ENCODE measurements at regions not wholly inside any gene's neighbourhood (a gene's known extent, or its start where the extent isn't known, plus 50 kb on each side); places are given as distances from the start of the nearest gene placed in this dataset.
A peak's percentile ranks its signal among the peaks of the same experiment; 100 is the strongest.

GRCh38 chr4:112003231-112003907 is 141.9 kb upstream of the FAM241A start:
- TF ChIP-seq FOXP2 (optimal IDR thresholded peaks at IDR 0.05; ENCODE audit: control extremely low read depth, extremely low read length, insufficient read depth) = no peak
- TF ChIP-seq EZH2 (IDR thresholded peaks at IDR 0.05) = no peak
- no peak for TF ChIP-seq POLR2AphosphoS5 (IDR thresholded peaks at IDR 0.05; ENCODE audit: borderline replicate concordance, low read depth, low read length)
- DNase-seq (ENCODE audit: low read depth, low spot score) = no peak
- Histone ChIP-seq H3K36me3 (ENCODE audit: insufficient read depth, low read length) (no peaks in the 10 kb centered on the region), H3K9me3 (ENCODE audit: low read depth, low read length) (no peaks in the 10 kb centered on the region), H3K27ac (no peak overlapping the region), H3K9ac (ENCODE audit: insufficient read length) (no peak overlapping the region), H3K4me3 (no peak overlapping the region)

GRCh38 chr4:112005027-112005426 is 140.2 kb upstream of the FAM241A start:
- Histone ChIP-seq H3K27ac (no peak overlapping the region), H3K9me3 (ENCODE audit: low read depth, low read length) (no peaks in the 10 kb centered on the region), H3K36me3 (ENCODE audit: insufficient read depth, low read length) (no peaks in the 10 kb centered on the region), H3K4me3 (no peak overlapping the region), H3K9ac (ENCODE audit: insufficient read length) (no peak overlapping the region)
- DNase-seq (ENCODE audit: low read depth, low spot score) = no peak
- no peak for TF ChIP-seq FOXP2 (optimal IDR thresholded peaks at IDR 0.05; ENCODE audit: control extremely low read depth, extremely low read length, insufficient read depth)
- no peak for TF ChIP-seq EZH2 (IDR thresholded peaks at IDR 0.05)
- no peak for TF ChIP-seq POLR2AphosphoS5 (IDR thresholded peaks at IDR 0.05; ENCODE audit: borderline replicate concordance, low read depth, low read length)

GRCh38 chr4:112007391-112007790 is 137.9 kb upstream of the FAM241A start:
- 0 out of 2 replicates have a peak overlapping the region, but pooled peaks have one; percentile 44 for H3K27ac ChIP-seq
- H3K9me3 ChIP-seq (ENCODE audit: low read depth, low read length) = no peaks in the 10 kb centered on the region
- TF ChIP-seq POLR2AphosphoS5 (IDR thresholded peaks at IDR 0.05; ENCODE audit: borderline replicate concordance, low read depth, low read length) (no peak), EZH2 (IDR thresholded peaks at IDR 0.05) (no peak), FOXP2 (optimal IDR thresholded peaks at IDR 0.05; ENCODE audit: control extremely low read depth, extremely low read length, insufficient read depth) (no peak)
- no peaks in the 10 kb centered on the region for H3K36me3 ChIP-seq (ENCODE audit: insufficient read depth, low read length)
- no peak overlapping the region for H3K4me3 ChIP-seq
- no peak overlapping the region for H3K9ac ChIP-seq (ENCODE audit: insufficient read length)
- no peak for DNase-seq (ENCODE audit: low read depth, low spot score)

GRCh38 chr4:112015960-112016359 is 129.3 kb upstream of the FAM241A start:
- DNase-seq (ENCODE audit: low read depth, low spot score) = no peak
- Histone ChIP-seq H3K27ac (no peak overlapping the region), H3K9me3 (ENCODE audit: low read depth, low read length) (no peaks in the 10 kb centered on the region), H3K36me3 (ENCODE audit: insufficient read depth, low read length) (no peaks in the 10 kb centered on the region), H3K9ac (ENCODE audit: insufficient read length) (no peak overlapping the region), H3K4me3 (no peak overlapping the region)
- TF ChIP-seq EZH2 (IDR thresholded peaks at IDR 0.05) = no peak
- TF ChIP-seq FOXP2 (optimal IDR thresholded peaks at IDR 0.05; ENCODE audit: control extremely low read depth, extremely low read length, insufficient read depth) = no peak
- no peak for TF ChIP-seq POLR2AphosphoS5 (IDR thresholded peaks at IDR 0.05; ENCODE audit: borderline replicate concordance, low read depth, low read length)

- H3K4me3 ChIP-seq = no peak overlapping the region
- H3K9me3 ChIP-seq (ENCODE audit: low read depth, low read length) = no peaks in the 10 kb centered on the region
- H3K9ac ChIP-seq (ENCODE audit: insufficient read length) = no peak overlapping the region
- TF ChIP-seq POLR2AphosphoS5 (IDR thresholded peaks at IDR 0.05; ENCODE audit: borderline replicate concordance, low read depth, low read length) = no peak
- TF ChIP-seq EZH2 (IDR thresholded peaks at IDR 0.05) = no peak
- no peak for TF ChIP-seq FOXP2 (optimal IDR thresholded peaks at IDR 0.05; ENCODE audit: control extremely low read depth, extremely low read length, insufficient read depth)
- no peak overlapping the region for H3K27ac ChIP-seq
- H3K36me3 ChIP-seq (ENCODE audit: insufficient read depth, low read length) = no peaks in the 10 kb centered on the region
- DNase-seq (ENCODE audit: low read depth, low spot score) = no peak
Measured at GRCh38 chr4:112023402-112023950, 121.8 kb upstream of the FAM241A start.

- no peak for TF ChIP-seq EZH2 (IDR thresholded peaks at IDR 0.05)
- no peak for TF ChIP-seq FOXP2 (optimal IDR thresholded peaks at IDR 0.05; ENCODE audit: control extremely low read depth, extremely low read length, insufficient read depth)
- TF ChIP-seq POLR2AphosphoS5 (IDR thresholded peaks at IDR 0.05; ENCODE audit: borderline replicate concordance, low read depth, low read length) = no peak
- H3K9ac ChIP-seq (ENCODE audit: insufficient read length) = no peak overlapping the region
Measured at GRCh38 chr4:112026058-112026457, 119.2 kb upstream of the FAM241A start.

GRCh38 chr4:112029771-112030171 is 115.5 kb upstream of the FAM241A start:
- no peak overlapping the region for H3K4me3 ChIP-seq
- TF ChIP-seq EZH2 (IDR thresholded peaks at IDR 0.05) = no peak
- TF ChIP-seq POLR2AphosphoS5 (IDR thresholded peaks at IDR 0.05; ENCODE audit: borderline replicate concordance, low read depth, low read length) = no peak
- TF ChIP-seq FOXP2 (optimal IDR thresholded peaks at IDR 0.05; ENCODE audit: control extremely low read depth, extremely low read length, insufficient read depth) = no peak
- no peak overlapping the region for H3K27ac ChIP-seq
- no peaks in the 10 kb centered on the region for H3K36me3 ChIP-seq (ENCODE audit: insufficient read depth, low read length)
- no peaks in the 10 kb centered on the region for H3K9me3 ChIP-seq (ENCODE audit: low read depth, low read length)
- DNase-seq (ENCODE audit: low read depth, low spot score) = no peak
- no peak overlapping the region for H3K9ac ChIP-seq (ENCODE audit: insufficient read length)

More at GRCh38 chr4:112026058-112026457, 119.2 kb upstream of the FAM241A start:
- H3K36me3 ChIP-seq (ENCODE audit: insufficient read depth, low read length) = no peaks in the 10 kb centered on the region
- H3K9me3 ChIP-seq (ENCODE audit: low read depth, low read length) = no peaks in the 10 kb centered on the region
- H3K27ac ChIP-seq = no peak overlapping the region
- H3K4me3 ChIP-seq = no peak overlapping the region
- no peak for DNase-seq (ENCODE audit: low read depth, low spot score)

- Histone ChIP-seq H3K36me3 (ENCODE audit: insufficient read depth, low read length) (no peaks in the 10 kb centered on the region), H3K9ac (ENCODE audit: insufficient read length) (no peak overlapping the region), H3K27ac (no peak overlapping the region), H3K4me3 (peak overlapping the region; percentile 26; the same call in 1 of the 2 replicates), H3K9me3 (ENCODE audit: low read depth, low read length) (no peaks in the 10 kb centered on the region)
- peak; percentile 61 for DNase-seq (ENCODE audit: low read depth, low spot score)
- TF ChIP-seq FOXP2 (optimal IDR thresholded peaks at IDR 0.05; ENCODE audit: control extremely low read depth, extremely low read length, insufficient read depth) = no peak
- no peak for TF ChIP-seq POLR2AphosphoS5 (IDR thresholded peaks at IDR 0.05; ENCODE audit: borderline replicate concordance, low read depth, low read length)
- TF ChIP-seq EZH2 (IDR thresholded peaks at IDR 0.05) = no peak
Measured at GRCh38 chr4:112031712-112032328, 113.4 kb upstream of the FAM241A start.

Data from SK-N-MC (cell line).